Neural progenitor cell (in vitro differentiated cells): ENCODE measurements at regions not wholly inside any gene's neighbourhood (a gene's known extent, or its start where the extent isn't known, plus 50 kb on each side); places are given as distances from the start of the nearest gene placed in this dataset.

Experiments
- DNase-seq: peaks from one replicate; pipeline ENCODE4 v3.0.0-alpha.2; 2016; ENCODE audit warnings: low spot score
- H2AFZ ChIP-seq: fragments of 200-600 bp; sonication (generic); replicated peaks from 2 replicates; pipeline ENCODE4 v1.6.1; 2016; ENCODE audit warnings: antibody characterized with exemption
- H3F3A ChIP-seq: fragments of 200-600 bp; sonication (generic); 2 replicates; pipeline ENCODE4 v1.6.1; 2016; ENCODE audit warnings: antibody characterized with exemption, low read depth
- H3K27ac ChIP-seq: fragments of 200-600 bp; sonication (generic); 2 replicates; pipeline ENCODE4 v1.5.1; 2016; ENCODE audit warnings: mild to moderate bottlenecking
- H3K27me3 ChIP-seq: fragments of 200-600 bp; sonication (generic); 2 replicates; pipeline ENCODE4 v1.6.1; 2016; ENCODE audit warnings: mild to moderate bottlenecking, moderate library complexity
- H3K36me3 ChIP-seq: fragments of 200-600 bp; sonication (generic); 2 replicates; pipeline ENCODE4 v1.5.1; 2016
- H3K4me1 ChIP-seq: fragments of 200-600 bp; sonication (generic); 2 replicates; pipeline ENCODE4 v1.6.1; 2016; ENCODE audit warnings: mixed run types
- H3K4me2 ChIP-seq: fragments of 200-600 bp; sonication (generic); 2 replicates; pipeline ENCODE4 v1.6.1; 2016
- H3K4me3 ChIP-seq: fragments of 200-600 bp; sonication (generic); 2 replicates; pipeline ENCODE4 v1.5.1; 2016
- H3K79me2 ChIP-seq: fragments of 200-600 bp; sonication (generic); 2 replicates; pipeline ENCODE4 v1.6.1; 2016; ENCODE audit warnings: low read depth
- H3K9ac ChIP-seq: fragments of 200-600 bp; sonication (generic); 2 replicates; pipeline ENCODE4 v1.6.1; 2016
- H3K9me3 ChIP-seq: fragments of 200-600 bp; sonication (generic); 2 replicates; pipeline ENCODE4 v1.5.1; 2016; ENCODE audit warnings: low read depth
- H4K20me1 ChIP-seq: fragments of 200-600 bp; sonication (generic); 2 replicates; pipeline ENCODE4 v1.6.1; 2016; ENCODE audit warnings: low read depth
- H3K27ac Mint-ChIP-seq: 3 replicates; pipeline ENCODE4 v1.8.0; 2021; ENCODE audit warnings: mixed read lengths
- H3K27me3 Mint-ChIP-seq: 2 replicates; pipeline ENCODE4 v1.8.0; 2022; ENCODE audit warnings: low read depth, mild to moderate bottlenecking, inconsistent platforms, moderate library complexity, mixed read lengths; ENCODE audit not compliant: insufficient read depth
- H3K36me3 Mint-ChIP-seq: 3 replicates; pipeline ENCODE4 v1.8.0; 2021; ENCODE audit warnings: mixed read lengths
- H3K4me1 Mint-ChIP-seq: 3 replicates; pipeline ENCODE4 v1.8.0; 2021; ENCODE audit warnings: mixed read lengths
- H3K4me3 Mint-ChIP-seq: 3 replicates; pipeline ENCODE4 v1.8.0; 2021; ENCODE audit warnings: mild to moderate bottlenecking, moderate library complexity, mixed read lengths
- H3K9me3 Mint-ChIP-seq: 3 replicates; pipeline ENCODE4 v1.8.0; 2020; ENCODE audit warnings: mixed read lengths
- CTCF ChIP-seq: fragments of 200-600 bp; sonication (generic); IDR thresholded peaks from 2 replicates; pipeline ENCODE4 v1.5.1; 2017; ENCODE audit warnings: antibody characterized with exemption, mild to moderate bottlenecking
- EZH2 ChIP-seq: fragments of 200-600 bp; sonication (generic); IDR thresholded peaks from 2 replicates; pipeline ENCODE4 v1.6.1; 2017; ENCODE audit warnings: antibody characterized with exemption, mild to moderate bottlenecking, moderate library complexity
- EZH2phosphoT487 ChIP-seq: fragments of 200-600 bp; sonication (generic); IDR thresholded peaks from 2 replicates; pipeline ENCODE4 v1.6.1; 2017; ENCODE audit warnings: antibody characterized with exemption

GRCh38 chr6:104558746-104559145, 301.0 kb downstream of the HACE1 start:
- no peak overlapping the region for H3K27ac ChIP-seq
- no peaks in the 10 kb centered on the region for H3K4me1 Mint-ChIP-seq
- no peaks in the 10 kb centered on the region for H3K27me3 ChIP-seq
- no peaks in the 10 kb centered on the region for H3F3A ChIP-seq
- H3K9me3 Mint-ChIP-seq = peaks cover 3% of the 10 kb centered on the region
- TF ChIP-seq EZH2 = no peak
- TF ChIP-seq CTCF = no peak
- TF ChIP-seq EZH2phosphoT487 = no peak
- no peak overlapping the region for H3K4me3 ChIP-seq
- no peak overlapping the region for H3K9ac ChIP-seq
- H3K4me3 Mint-ChIP-seq = no peak overlapping the region
- H3K27ac Mint-ChIP-seq = no peak overlapping the region
- H4K20me1 ChIP-seq = no peaks in the 10 kb centered on the region
- DNase-seq = no peak
- H3K36me3 Mint-ChIP-seq = no peaks in the 10 kb centered on the region
- H3K4me2 ChIP-seq = no peak overlapping the region
- no peak overlapping the region for H2AFZ ChIP-seq
- H3K27me3 Mint-ChIP-seq = no peaks in the 10 kb centered on the region
- H3K4me1 ChIP-seq = no peaks in the 10 kb centered on the region
- H3K9me3 ChIP-seq = no peaks in the 10 kb centered on the region
- no peaks in the 10 kb centered on the region for H3K79me2 ChIP-seq
- no peaks in the 10 kb centered on the region for H3K36me3 ChIP-seq

- Histone ChIP-seq H2AFZ (no peak overlapping the region), H3K4me1 (no peaks in the 10 kb centered on the region), H3K27ac (no peak overlapping the region), H4K20me1 (no peaks in the 10 kb centered on the region), H3K79me2 (no peaks in the 10 kb centered on the region), H3K27me3 (no peaks in the 10 kb centered on the region), H3K9me3 (no peaks in the 10 kb centered on the region), H3K4me3 (no peak overlapping the region), H3K36me3 (no peaks in the 10 kb centered on the region), H3K4me2 (no peak overlapping the region), H3K9ac (no peak overlapping the region), H3F3A (no peaks in the 10 kb centered on the region)
- Mint-ChIP-seq H3K27ac (no peak overlapping the region), H3K4me1 (peaks cover 7% of the 10 kb centered on the region), H3K9me3 (no peaks in the 10 kb centered on the region), H3K27me3 (no peaks in the 10 kb centered on the region), H3K36me3 (no peaks in the 10 kb centered on the region), H3K4me3 (no peak overlapping the region)
- no peak for DNase-seq
- TF ChIP-seq CTCF (no peak), EZH2 (no peak), EZH2phosphoT487 (no peak)
Measured at GRCh38 chr6:104548297-104548696, 311.4 kb downstream of the HACE1 start.

GRCh38 chr6:104541411-104541810, 318.3 kb downstream of the HACE1 start:
- Histone ChIP-seq H4K20me1 (no peaks in the 10 kb centered on the region), H2AFZ (no peak overlapping the region), H3K9me3 (no peaks in the 10 kb centered on the region), H3K4me1 (no peaks in the 10 kb centered on the region), H3K27ac (no peak overlapping the region), H3K4me2 (no peak overlapping the region), H3K9ac (no peak overlapping the region), H3K36me3 (no peaks in the 10 kb centered on the region), H3F3A (no peaks in the 10 kb centered on the region), H3K79me2 (no peaks in the 10 kb centered on the region), H3K27me3 (no peaks in the 10 kb centered on the region), H3K4me3 (no peak overlapping the region)
- no peaks in the 10 kb centered on the region for H3K9me3 Mint-ChIP-seq
- DNase-seq = no peak
- no peak for TF ChIP-seq EZH2phosphoT487
- no peak for TF ChIP-seq CTCF
- no peak for TF ChIP-seq EZH2
- H3K27me3 Mint-ChIP-seq = no peaks in the 10 kb centered on the region
- peaks cover 7% of the 10 kb centered on the region for H3K4me1 Mint-ChIP-seq
- no peak overlapping the region for H3K27ac Mint-ChIP-seq
- H3K4me3 Mint-ChIP-seq = no peak overlapping the region
- no peaks in the 10 kb centered on the region for H3K36me3 Mint-ChIP-seq

GRCh38 chr6:104540743-104541142, 319.0 kb downstream of the HACE1 start:
- H3K4me1 Mint-ChIP-seq = peaks cover 7% of the 10 kb centered on the region
- TF ChIP-seq EZH2phosphoT487 (no peak), EZH2 (no peak), CTCF (no peak)
- Histone ChIP-seq H2AFZ (no peak overlapping the region), H3K4me3 (no peak overlapping the region), H4K20me1 (no peaks in the 10 kb centered on the region), H3K9ac (no peak overlapping the region), H3K4me2 (no peak overlapping the region), H3K4me1 (no peaks in the 10 kb centered on the region), H3K9me3 (no peaks in the 10 kb centered on the region), H3K27ac (no peak overlapping the region), H3K36me3 (no peaks in the 10 kb centered on the region), H3K79me2 (no peaks in the 10 kb centered on the region), H3K27me3 (no peaks in the 10 kb centered on the region), H3F3A (no peaks in the 10 kb centered on the region)
- H3K4me3 Mint-ChIP-seq = no peak overlapping the region
- no peaks in the 10 kb centered on the region for H3K36me3 Mint-ChIP-seq
- H3K27ac Mint-ChIP-seq = no peak overlapping the region
- H3K9me3 Mint-ChIP-seq = no peaks in the 10 kb centered on the region
- no peaks in the 10 kb centered on the region for H3K27me3 Mint-ChIP-seq
- DNase-seq = no peak
